Epithelial cell of proximal tubule (primary cell): ENCODE measurements at regions not wholly inside any gene's neighbourhood (a gene's known extent, or its start where the extent isn't known, plus 50 kb on each side); places are given as distances from the start of the nearest gene placed in this dataset.

Experiments used
- DNase-seq: peaks from one replicate; pipeline ENCODE4 v3.0.0-alpha.2; 2011; ENCODE audit warnings: low read depth
- H3K4me3 ChIP-seq: 2 replicates; pipeline ENCODE4 v1.5.1; 2011; ENCODE audit warnings: low read depth, mild to moderate bottlenecking, low read length
- TF ChIP-seq, protein P1 (sequence below): conservative IDR thresholded peaks from 2 replicates; pipeline ENCODE4 v1.5.1; 2012; ENCODE audit warnings: low read depth, mild to moderate bottlenecking, low read length

DNA sequence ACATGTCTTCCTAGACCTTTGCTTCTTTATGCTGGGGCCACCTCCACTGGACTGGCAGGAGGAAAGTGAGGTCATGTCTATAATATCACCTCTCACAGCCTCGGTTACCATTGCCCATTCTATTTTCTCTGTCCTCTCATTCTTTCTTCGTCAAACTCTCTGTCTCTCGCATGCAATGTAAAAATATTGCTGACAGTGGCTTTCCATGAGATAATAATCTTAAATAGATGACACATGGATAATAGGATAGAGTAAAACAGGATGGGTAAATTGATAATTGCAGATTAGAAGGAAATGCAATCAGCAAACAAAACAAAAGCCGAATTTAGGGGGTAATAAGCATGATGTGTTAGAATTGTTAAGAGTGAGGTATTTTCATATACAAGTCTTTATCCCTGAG is 215.7 kb upstream of the PARD3B start:
- TF ChIP-seq, protein P1, sequence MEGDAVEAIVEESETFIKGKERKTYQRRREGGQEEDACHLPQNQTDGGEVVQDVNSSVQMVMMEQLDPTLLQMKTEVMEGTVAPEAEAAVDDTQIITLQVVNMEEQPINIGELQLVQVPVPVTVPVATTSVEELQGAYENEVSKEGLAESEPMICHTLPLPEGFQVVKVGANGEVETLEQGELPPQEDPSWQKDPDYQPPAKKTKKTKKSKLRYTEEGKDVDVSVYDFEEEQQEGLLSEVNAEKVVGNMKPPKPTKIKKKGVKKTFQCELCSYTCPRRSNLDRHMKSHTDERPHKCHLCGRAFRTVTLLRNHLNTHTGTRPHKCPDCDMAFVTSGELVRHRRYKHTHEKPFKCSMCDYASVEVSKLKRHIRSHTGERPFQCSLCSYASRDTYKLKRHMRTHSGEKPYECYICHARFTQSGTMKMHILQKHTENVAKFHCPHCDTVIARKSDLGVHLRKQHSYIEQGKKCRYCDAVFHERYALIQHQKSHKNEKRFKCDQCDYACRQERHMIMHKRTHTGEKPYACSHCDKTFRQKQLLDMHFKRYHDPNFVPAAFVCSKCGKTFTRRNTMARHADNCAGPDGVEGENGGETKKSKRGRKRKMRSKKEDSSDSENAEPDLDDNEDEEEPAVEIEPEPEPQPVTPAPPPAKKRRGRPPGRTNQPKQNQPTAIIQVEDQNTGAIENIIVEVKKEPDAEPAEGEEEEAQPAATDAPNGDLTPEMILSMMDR, result no peak
- H3K4me3 ChIP-seq, result no peak overlapping the region
- no peak for DNase-seq

DNA sequence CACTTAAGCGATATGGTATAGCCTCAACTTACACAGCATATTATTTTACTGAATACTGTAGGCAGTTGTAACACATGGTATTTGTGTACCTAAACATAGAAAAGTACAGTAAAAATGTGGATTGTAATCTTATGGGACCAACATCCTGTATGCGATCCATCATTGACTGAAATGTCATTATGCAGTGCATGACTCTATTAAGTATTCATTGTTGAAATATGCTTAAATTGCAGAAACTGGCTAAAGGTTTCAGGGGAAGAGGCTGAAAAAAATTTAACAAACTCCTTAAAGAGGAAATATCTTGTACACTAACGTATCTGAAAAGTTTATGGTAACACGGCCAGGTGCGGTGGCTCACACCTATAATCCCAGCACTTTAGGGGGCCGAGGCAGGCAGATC is 214.1 kb upstream of the PARD3B start:
- no peak for DNase-seq
- TF ChIP-seq, protein P1, result no peak

DNA sequence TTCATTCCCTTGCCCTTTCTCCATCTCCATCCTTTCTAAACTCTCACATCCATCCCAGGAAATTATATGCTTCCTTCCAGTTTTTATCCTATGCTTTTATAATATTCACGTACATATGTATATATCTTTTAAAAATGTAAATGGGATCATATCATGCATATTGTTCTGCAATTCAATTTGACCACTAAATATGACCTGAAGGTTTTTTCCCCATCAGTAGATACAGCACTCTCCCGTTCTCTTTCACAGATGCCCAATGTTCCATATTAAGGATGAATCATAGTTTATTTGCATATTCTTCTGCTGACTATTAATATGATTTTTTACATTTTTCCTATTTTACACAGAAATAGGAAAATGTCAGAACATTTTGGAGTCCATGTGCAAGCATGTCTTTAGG is 213.3 kb upstream of the PARD3B start:
- no peak for DNase-seq
- H3K4me3 ChIP-seq, result no peak overlapping the region
- TF ChIP-seq, protein P1, result no peak

More for the DNA sequence above, 214.1 kb upstream of the PARD3B start:
- H3K4me3 ChIP-seq, result no peak overlapping the region

DNA sequence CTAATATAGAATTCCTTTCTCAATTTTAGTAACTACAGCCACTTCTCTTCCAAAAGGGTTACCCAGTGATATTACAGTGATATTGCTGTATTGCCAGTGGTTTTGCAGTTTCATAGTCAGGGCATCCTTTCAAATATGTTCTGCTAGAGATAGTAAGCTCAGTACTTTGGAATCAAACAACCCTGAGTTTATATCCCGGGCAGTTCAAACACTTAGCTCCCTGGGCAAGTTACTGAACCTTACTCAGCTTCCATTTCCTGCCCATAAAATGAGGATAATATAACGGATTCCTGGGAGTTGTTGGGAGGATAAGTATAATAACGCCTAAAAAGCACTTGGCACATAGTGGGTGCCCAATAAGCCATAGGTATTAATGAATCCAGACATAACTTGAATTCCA is 212.6 kb upstream of the PARD3B start:
- no peak overlapping the region for H3K4me3 ChIP-seq
- TF ChIP-seq, protein P1, result no peak
- no peak for DNase-seq

DNA sequence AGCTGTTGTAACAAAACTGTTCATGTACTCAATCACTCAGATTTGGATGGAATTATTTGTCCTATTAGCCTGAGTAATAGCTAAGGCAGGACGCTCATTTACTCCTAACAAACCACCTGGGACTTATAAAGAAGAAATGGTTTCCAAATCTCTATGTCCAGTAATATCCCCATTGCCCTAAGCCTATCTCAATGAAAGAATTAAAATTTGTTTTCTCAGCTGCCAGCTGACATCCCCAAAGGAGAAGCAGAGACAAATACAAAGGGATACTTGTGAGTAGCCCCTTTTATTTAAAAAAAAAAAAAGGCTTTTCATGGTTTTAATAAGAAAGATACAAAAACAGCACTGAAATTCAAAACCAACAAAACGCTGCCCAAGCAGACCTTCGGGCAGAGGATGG is 211.4 kb upstream of the PARD3B start:
- no peak for DNase-seq
- TF ChIP-seq, protein P1, result no peak
- H3K4me3 ChIP-seq, result no peak overlapping the region

DNA sequence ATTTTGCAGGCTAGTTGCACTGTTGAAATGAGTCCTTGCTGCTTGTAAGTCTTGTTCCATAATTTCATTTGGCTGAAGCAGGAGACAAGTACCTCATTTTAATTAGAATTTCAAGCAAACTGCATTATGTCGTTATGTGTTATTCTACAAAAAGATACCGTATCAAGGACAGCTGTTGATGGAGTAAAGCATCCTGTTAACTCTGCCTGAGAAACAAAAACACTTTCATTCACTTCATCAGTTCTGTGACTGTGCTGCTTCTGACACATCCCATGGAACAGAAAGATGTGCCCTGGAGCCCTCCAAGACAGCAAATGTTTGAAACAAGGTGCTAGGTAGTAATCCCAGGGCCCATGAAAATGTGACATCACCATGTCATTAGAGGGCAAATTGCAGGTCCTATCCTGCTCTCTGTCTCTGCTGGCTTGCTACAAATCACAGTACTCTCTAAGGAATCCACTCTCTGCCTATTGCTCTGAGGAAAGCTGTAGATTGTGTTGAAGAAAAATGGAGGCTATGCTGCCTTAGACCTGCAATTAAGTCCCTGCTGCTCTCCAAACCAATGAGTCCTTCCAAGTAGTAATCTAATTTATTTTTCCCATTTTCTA is 209.7 kb upstream of the PARD3B start:
- no peak for DNase-seq

More for the DNA sequence above, 209.7 kb upstream of the PARD3B start:
- H3K4me3 ChIP-seq, result no peak overlapping the region
- TF ChIP-seq, protein P1, result no peak
